HUES48 (cell line): ENCODE measurements at regions not wholly inside any gene's neighbourhood (a gene's known extent, or its start where the extent isn't known, plus 50 kb on each side); places are given as distances from the start of the nearest gene placed in this dataset.
"Not testable (repeated sequence)": the region's sequence is repeated elsewhere in the genome, so short reads cannot be mapped to it uniquely, and the experiment has no call there.

Experiments
- H3K27ac ChIP-seq: one replicate; pipeline ENCODE4 v1.7.0; 2013; ENCODE audit warnings: low read depth, low read length, inconsistent platforms
- H3K27me3 ChIP-seq: 2 replicates; pipeline ENCODE4 v1.6.1; 2013; ENCODE audit warnings: mild to moderate bottlenecking, low read length; ENCODE audit not compliant: control insufficient read depth, insufficient read depth
- H3K36me3 ChIP-seq: 2 replicates; pipeline ENCODE4 v1.6.1; 2013; ENCODE audit warnings: low read length; ENCODE audit not compliant: control insufficient read depth, insufficient read depth
- H3K4me1 ChIP-seq: 2 replicates; pipeline ENCODE4 v1.6.1; 2013; ENCODE audit warnings: mild to moderate bottlenecking, low read length; ENCODE audit not compliant: control insufficient read depth, insufficient read depth
- H3K4me3 ChIP-seq: 2 replicates; pipeline ENCODE4 v1.5.1; 2013; ENCODE audit warnings: mild to moderate bottlenecking, low read depth, low read length
- H3K9ac ChIP-seq: 2 replicates; pipeline ENCODE4 v1.6.1; 2013; ENCODE audit warnings: mild to moderate bottlenecking, low read depth, low read length, moderate library complexity
- H3K9me3 ChIP-seq: 2 replicates; pipeline ENCODE4 v1.6.1; 2013; ENCODE audit warnings: low read length; ENCODE audit not compliant: control insufficient read depth, insufficient read depth

DNA sequence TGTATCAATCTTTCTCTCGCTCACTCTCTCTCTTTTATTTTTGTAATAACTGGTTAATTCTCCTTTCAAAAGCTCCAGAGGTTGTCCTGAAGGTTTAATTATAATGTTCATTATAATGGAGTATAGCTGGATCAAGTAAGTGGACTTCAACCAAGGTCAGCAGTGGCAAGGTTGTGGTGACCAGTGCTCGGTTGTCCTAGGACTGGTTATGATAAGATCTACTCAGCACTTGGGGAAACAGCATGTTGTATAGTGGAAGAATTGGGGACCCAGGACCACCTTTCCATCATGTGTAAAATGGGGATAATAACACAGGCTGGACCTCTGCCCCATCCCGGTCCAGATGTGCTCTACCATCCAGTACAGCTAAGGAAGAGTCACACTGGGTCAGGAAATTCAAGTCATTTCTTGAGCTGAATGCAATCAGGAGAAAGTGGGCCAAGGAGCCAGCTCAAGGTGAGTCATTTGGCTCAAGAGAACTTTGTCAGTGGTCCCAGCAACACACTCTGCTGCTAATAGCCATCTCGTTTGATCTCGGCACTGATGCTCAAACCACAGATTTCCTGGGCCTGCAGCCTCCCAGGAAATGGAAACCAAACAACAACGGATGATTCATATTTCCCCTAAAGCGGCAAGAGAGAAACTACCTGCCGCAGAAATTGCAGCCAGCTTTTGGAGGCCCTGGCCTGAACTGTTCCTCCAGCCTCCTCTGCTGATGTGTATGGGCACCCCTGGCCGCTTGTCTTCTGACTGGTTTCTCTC lies 123.6 kb upstream of the RBPJ start:
- Histone ChIP-seq H3K4me1 (0 out of 2 replicates have a peak, but pooled peaks cover 4% of the 10 kb centered on the region), H3K9me3 (no peaks in the 10 kb centered on the region), H3K36me3 (no peaks in the 10 kb centered on the region), H3K4me3 (no peak overlapping the region), H3K9ac (no peak overlapping the region), H3K27ac (no peak overlapping the region), H3K27me3 (no peaks in the 10 kb centered on the region)

DNA sequence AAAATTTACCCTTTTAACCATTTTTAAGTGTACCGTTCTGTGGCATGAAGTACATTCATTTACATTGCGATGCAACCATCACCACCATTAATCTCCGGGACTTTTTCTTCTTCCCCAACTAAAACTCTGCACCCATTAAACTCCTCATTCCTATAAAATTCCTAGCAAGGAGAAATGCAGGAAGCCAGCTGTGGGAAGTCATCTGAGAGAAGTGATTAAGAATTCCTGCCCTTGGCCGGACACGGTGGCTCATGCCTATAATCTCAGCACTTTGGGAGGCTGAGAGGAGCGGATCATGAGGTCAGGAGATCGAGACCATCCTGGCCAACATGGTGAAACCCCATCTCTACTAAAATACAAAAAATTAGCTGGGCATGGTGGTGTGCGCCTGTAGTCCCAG lies 121.9 kb upstream of the RBPJ start:
- not testable (repeated sequence) for H3K4me1 ChIP-seq, H3K27ac ChIP-seq, H3K27me3 ChIP-seq, H3K9ac ChIP-seq, H3K4me3 ChIP-seq, H3K36me3 ChIP-seq, H3K9me3 ChIP-seq

DNA sequence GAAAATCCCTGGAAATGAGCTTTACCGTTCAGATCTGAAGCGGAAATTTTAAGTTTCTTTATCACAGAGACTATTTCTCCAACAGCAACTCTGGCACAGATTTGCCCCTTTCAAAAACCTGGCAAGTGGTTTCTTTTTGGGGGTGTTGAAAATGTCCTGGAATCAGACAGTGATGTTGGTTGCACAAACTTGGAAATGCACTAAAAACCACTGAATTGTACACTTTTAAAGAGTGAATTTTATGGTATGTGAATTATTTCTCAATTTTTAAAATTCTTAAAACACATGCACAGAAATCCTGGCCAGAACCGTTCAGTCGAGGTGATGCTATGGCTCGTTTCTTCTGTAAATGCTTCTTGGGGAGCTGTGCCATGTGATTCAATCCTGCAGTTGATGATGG lies 121.2 kb upstream of the RBPJ start:
- Histone ChIP-seq H3K27ac (no peak overlapping the region), H3K4me3 (no peak overlapping the region), H3K9me3 (no peaks in the 10 kb centered on the region), H3K9ac (no peak overlapping the region), H3K36me3 (no peaks in the 10 kb centered on the region), H3K4me1 (no peaks in the 10 kb centered on the region), H3K27me3 (no peaks in the 10 kb centered on the region)

DNA sequence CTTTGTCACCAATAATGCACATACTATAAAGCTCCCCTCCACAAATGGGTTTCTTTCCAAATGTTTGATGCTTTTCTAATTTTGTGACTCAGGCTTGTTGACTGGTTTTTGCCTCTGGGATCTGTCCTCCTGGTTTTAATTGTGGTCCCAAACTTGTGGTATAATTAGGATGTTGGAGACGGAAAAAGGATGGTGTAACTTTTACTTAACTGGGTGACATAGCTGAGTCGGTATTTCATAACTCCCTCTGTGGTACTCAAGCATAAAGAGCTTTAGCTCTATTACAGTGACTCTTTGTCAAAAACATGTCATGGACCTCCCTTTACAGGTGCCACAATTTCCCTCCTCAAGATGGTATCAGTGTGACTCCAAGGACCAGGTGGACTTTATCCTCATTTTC lies 119.7 kb upstream of the RBPJ start:
- Histone ChIP-seq H3K27ac (no peak overlapping the region), H3K4me1 (no peaks in the 10 kb centered on the region), H3K9ac (no peak overlapping the region), H3K4me3 (no peak overlapping the region), H3K27me3 (no peaks in the 10 kb centered on the region), H3K36me3 (no peaks in the 10 kb centered on the region), H3K9me3 (no peaks in the 10 kb centered on the region)

DNA sequence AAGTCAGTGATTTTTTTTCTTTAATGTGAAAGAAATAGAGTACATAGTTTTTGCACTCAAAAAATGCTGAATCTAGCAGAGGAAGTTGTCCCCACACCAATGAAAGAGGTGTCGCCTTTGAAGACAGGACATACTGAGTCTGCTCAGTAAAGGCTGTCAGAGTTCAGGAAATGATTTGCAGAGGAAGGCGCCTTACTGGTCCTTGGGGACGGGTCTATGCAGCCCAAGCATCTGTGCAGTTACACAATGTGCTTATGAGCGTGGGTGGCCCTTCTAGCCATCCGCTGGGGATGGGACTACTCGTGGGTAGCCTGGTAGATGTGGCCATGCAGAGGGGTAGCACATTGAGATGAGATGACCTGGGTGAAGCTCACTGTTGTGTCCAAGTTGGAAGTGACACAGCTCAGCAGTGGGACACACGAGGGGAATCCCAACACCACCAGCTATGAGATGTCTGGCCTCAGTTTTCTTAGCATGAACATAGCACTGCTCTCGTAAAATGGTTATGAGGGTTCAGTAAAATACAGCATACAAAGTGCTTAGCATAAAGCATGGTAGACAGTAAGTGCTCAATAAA lies 116.5 kb upstream of the RBPJ start:
- Histone ChIP-seq H3K9ac (no peak overlapping the region), H3K4me1 (peaks cover 6% of the 10 kb centered on the region; the same call in 1 of the 2 replicates), H3K4me3 (no peak overlapping the region), H3K27me3 (no peaks in the 10 kb centered on the region), H3K36me3 (no peaks in the 10 kb centered on the region), H3K27ac (no peak overlapping the region), H3K9me3 (no peaks in the 10 kb centered on the region)

DNA sequence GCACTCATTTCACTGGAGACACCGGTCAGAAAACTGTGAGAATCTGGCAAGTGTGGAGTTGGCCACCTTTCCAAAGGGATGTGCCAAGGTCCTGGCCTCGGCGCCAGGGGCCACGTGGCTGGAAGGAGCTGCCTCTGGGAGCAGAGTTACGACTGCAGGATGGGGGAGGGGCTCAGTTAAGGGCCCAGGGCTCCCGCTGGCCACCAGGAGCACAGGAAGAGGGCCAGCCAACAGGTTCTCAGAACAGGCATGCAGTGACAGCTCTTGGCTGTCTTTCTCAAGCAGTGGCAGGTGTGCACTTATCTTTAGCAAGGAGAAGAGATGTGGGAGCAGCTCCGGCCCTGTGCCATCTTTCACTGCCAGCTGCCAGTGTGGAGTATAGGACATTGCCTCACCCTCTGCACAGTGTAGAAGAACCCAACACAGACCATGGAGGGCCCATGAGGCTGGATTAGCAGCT lies 115.9 kb upstream of the RBPJ start:
- peaks cover 6% of the 10 kb centered on the region; the same call in 1 of the 2 replicates for H3K4me1 ChIP-seq
- H3K4me3 ChIP-seq: no peak overlapping the region
- H3K9me3 ChIP-seq: no peaks in the 10 kb centered on the region
- no peak overlapping the region for H3K27ac ChIP-seq
- no peak overlapping the region for H3K9ac ChIP-seq
- no peaks in the 10 kb centered on the region for H3K27me3 ChIP-seq
- no peaks in the 10 kb centered on the region for H3K36me3 ChIP-seq

DNA sequence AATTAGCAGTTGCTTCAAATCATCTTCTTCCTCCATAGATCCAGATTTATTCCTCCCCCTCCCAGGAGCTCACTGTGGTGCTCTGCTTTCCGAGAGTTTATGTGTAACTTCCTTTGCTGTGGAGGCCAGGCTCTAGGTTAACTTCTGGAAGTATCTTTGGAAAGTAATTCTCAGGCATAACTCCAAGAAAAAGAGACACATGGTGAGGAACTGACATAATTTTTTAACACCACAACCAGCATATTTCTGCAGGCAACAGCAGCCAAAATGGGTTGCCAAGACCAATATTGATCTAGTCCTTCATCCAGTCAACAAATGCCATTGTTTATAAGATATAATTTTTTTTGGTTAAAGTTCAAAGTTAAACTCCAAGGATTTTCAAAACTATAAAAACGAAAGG lies 114.5 kb upstream of the RBPJ start:
- no peaks in the 10 kb centered on the region for H3K36me3 ChIP-seq
- no peak overlapping the region for H3K27ac ChIP-seq
- H3K9ac ChIP-seq: no peak overlapping the region
- H3K4me3 ChIP-seq: no peak overlapping the region
- peaks cover 6% of the 10 kb centered on the region; the same call in 1 of the 2 replicates for H3K4me1 ChIP-seq
- H3K27me3 ChIP-seq: no peaks in the 10 kb centered on the region
- no peaks in the 10 kb centered on the region for H3K9me3 ChIP-seq

DNA sequence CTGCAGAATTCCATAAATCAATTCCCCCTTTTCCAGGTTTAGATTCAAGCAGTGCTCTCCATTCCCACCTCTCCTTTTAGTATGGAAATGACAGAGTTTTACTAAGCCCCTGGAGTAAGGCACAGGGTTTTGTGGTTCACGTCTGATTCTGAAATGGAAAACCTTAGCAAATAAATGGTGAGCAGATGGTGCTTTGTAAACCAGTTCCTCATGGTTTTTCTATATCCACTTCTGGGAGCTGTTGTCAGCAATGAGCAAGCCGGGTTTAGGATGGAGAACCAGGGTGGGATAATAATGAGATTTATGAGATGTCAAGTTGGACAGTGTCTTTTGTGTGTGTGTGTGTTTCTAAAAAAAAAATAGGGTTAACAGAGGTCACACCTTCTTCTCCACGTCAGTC lies 113.8 kb upstream of the RBPJ start:
- Histone ChIP-seq H3K9ac (no peak overlapping the region), H3K4me1 (peaks cover 6% of the 10 kb centered on the region; the same call in 1 of the 2 replicates), H3K4me3 (no peak overlapping the region), H3K9me3 (no peaks in the 10 kb centered on the region), H3K27ac (no peak overlapping the region), H3K36me3 (no peaks in the 10 kb centered on the region), H3K27me3 (no peaks in the 10 kb centered on the region)

DNA sequence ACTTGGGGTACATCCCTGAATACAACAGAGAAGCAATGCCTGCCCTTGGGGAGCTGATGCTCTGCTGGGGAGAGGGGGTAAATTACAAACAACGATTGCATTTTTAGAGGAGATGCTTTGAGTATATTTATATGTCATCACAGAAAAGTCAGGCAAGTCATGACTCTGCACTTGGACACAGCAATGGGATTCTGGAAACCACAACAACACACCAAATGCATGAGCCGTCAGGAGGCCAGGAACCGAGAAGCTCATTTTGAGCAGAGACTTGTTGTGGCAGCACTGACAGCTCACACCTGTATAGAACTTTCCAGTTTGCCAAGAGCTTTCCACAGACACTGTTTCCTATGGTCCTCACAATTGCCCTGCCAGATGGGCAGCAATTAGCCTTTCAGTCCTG lies 113.2 kb upstream of the RBPJ start:
- peaks cover 6% of the 10 kb centered on the region; the same call in 1 of the 2 replicates for H3K4me1 ChIP-seq
- no peak overlapping the region for H3K4me3 ChIP-seq
- H3K9me3 ChIP-seq: no peaks in the 10 kb centered on the region
- no peak overlapping the region for H3K27ac ChIP-seq
- no peaks in the 10 kb centered on the region for H3K27me3 ChIP-seq
- H3K9ac ChIP-seq: no peak overlapping the region
- no peaks in the 10 kb centered on the region for H3K36me3 ChIP-seq

DNA sequence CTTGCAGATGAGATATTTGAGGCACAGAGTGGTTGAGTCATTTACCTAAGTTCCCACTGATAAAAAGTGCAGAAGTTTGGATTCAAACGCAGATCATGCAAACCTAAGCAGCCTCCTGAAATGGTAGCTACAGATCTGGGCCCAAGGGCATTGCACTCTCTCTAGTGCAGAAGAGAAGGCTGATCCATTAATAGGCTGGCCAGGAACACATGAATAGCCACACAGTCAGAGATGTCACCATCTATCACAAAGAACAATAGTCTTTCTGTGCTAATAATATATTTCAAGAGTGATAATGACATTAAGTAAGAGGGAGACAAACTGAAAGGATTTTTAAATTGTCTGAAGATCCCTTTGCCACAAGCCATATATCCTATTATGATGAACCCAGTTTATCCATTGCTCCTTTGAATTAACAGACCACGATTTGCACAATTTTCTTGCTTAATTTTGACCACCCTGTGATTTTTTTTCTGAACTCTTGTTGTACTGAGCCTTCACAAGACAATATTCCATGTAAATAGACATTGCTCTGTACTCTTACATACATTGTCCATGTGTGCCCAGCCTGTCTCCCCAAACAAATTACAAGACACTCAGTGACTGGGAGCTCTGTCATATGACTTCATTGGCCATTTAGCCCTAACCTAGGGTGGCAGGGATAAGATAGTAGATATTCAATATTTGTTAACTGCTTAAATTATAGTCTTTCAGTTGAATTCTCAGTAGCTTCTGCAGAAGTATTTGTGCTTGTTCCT lies 112.4 kb upstream of the RBPJ start:
- peaks cover 6% of the 10 kb centered on the region; the same call in 1 of the 2 replicates for H3K4me1 ChIP-seq
- no peak overlapping the region for H3K4me3 ChIP-seq
- H3K27me3 ChIP-seq: no peaks in the 10 kb centered on the region
- H3K27ac ChIP-seq: no peak overlapping the region
- H3K9ac ChIP-seq: no peak overlapping the region
- H3K9me3 ChIP-seq: no peaks in the 10 kb centered on the region
- H3K36me3 ChIP-seq: no peaks in the 10 kb centered on the region

DNA sequence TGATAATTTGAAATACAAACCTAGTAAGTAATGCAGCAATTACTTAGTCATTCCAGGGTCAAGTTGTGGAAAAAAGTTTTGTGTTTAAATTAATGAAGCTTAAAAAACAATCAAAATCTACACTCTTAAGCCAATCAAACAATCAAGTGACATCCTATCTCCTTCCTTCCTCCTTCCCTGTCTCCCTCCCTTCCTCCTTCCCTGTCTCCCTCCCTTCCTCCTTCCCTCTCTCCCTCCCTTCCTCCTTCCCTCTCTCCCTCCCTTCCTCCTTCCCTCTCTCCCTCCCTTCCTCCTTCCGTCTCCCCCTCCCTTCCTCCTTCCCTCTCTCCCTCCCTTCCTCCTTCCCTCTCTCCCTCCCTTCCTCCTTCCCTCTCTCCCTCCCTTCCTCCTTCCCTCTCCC lies 111.4 kb upstream of the RBPJ start:
- H3K9ac ChIP-seq, H3K36me3 ChIP-seq, H3K9me3 ChIP-seq: not testable (repeated sequence)

More for the DNA sequence above, 111.4 kb upstream of the RBPJ start:
- H3K27me3 ChIP-seq, H3K27ac ChIP-seq, H3K4me3 ChIP-seq, H3K4me1 ChIP-seq: not testable (repeated sequence)
